ENCODE measurements at regions not wholly inside any gene's neighbourhood (a gene's known extent, or its start where the extent isn't known, plus 50 kb on each side); places are given as distances from the start of the nearest gene placed in this dataset.
A peak's percentile ranks its signal among the peaks of the same experiment; 100 is the strongest.

- in situ Hi-C loops (cut with HindIII; ENCODE audit: low pct_ligation_motif_present, low sequenced_read_pairs), result no loop called here
- Histone ChIP-seq H3K27me3 (replicated peaks) (no peaks in the 10 kb centered on the region), H3K4me3 (ENCODE audit: low read depth, low read length) (no peak overlapping the region), H3K27ac (no peak overlapping the region), H3K36me3 (replicated peaks) (no peaks in the 10 kb centered on the region)
- no peak for TF ChIP-seq CTCF (IDR thresholded peaks at IDR 0.05; ENCODE audit: low read depth, low read length, missing control alignments)
- no peak for DNase-seq
Observed at GRCh38 chr11:104549019-104549418, 349.2 kb downstream of the CASP12 start.

- in situ Hi-C loops (cut with HindIII; ENCODE audit: low pct_ligation_motif_present, low sequenced_read_pairs), result no loop called here
- TF ChIP-seq CTCF (IDR thresholded peaks at IDR 0.05; ENCODE audit: low read depth, low read length, missing control alignments), result no peak
- H3K4me3 ChIP-seq (ENCODE audit: low read depth, low read length), result no peak overlapping the region
- no peak overlapping the region for H3K27ac ChIP-seq
- no peaks in the 10 kb centered on the region for H3K36me3 ChIP-seq (replicated peaks)
- H3K27me3 ChIP-seq (replicated peaks), result no peaks in the 10 kb centered on the region
- peak; percentile 12 for DNase-seq
Observed at GRCh38 chr11:104547996-104548661, 350.1 kb downstream of the CASP12 start.

GRCh38 chr11:104546501-104546900, 351.8 kb downstream of the CASP12 start:
- no peak overlapping the region for H3K4me3 ChIP-seq (ENCODE audit: low read depth, low read length)
- in situ Hi-C loops (cut with HindIII; ENCODE audit: low pct_ligation_motif_present, low sequenced_read_pairs), result no loop called here
- H3K27me3 ChIP-seq (replicated peaks), result no peaks in the 10 kb centered on the region
- no peaks in the 10 kb centered on the region for H3K36me3 ChIP-seq (replicated peaks)
- DNase-seq, result no peak
- no peak for TF ChIP-seq CTCF (IDR thresholded peaks at IDR 0.05; ENCODE audit: low read depth, low read length, missing control alignments)
- H3K27ac ChIP-seq, result no peak overlapping the region

- TF ChIP-seq CTCF (IDR thresholded peaks at IDR 0.05; ENCODE audit: low read depth, low read length, missing control alignments), result no peak
- Histone ChIP-seq H3K27ac (no peak overlapping the region), H3K4me3 (ENCODE audit: low read depth, low read length) (no peak overlapping the region), H3K27me3 (replicated peaks) (no peaks in the 10 kb centered on the region), H3K36me3 (replicated peaks) (no peaks in the 10 kb centered on the region)
- DNase-seq, result no peak
- in situ Hi-C loops (cut with HindIII; ENCODE audit: low pct_ligation_motif_present, low sequenced_read_pairs), result no loop called here
Observed at GRCh38 chr11:104541701-104542100, 356.6 kb downstream of the CASP12 start.

GRCh38 chr11:104538313-104538712, 359.9 kb downstream of the CASP12 start:
- Histone ChIP-seq H3K27ac (no peak overlapping the region), H3K36me3 (replicated peaks) (no peaks in the 10 kb centered on the region), H3K27me3 (replicated peaks) (no peaks in the 10 kb centered on the region), H3K4me3 (ENCODE audit: low read depth, low read length) (no peak overlapping the region)
- DNase-seq, result no peak
- in situ Hi-C loops (cut with HindIII; ENCODE audit: low pct_ligation_motif_present, low sequenced_read_pairs), result no loop called here
- TF ChIP-seq CTCF (IDR thresholded peaks at IDR 0.05; ENCODE audit: low read depth, low read length, missing control alignments), result no peak

- H3K27ac ChIP-seq, result peak overlapping the region; percentile 41
- no peak for TF ChIP-seq CTCF (IDR thresholded peaks at IDR 0.05; ENCODE audit: low read depth, low read length, missing control alignments)
- peak; percentile 79 for DNase-seq
- in situ Hi-C loops (cut with HindIII; ENCODE audit: low pct_ligation_motif_present, low sequenced_read_pairs), result no loop called here
- H3K27me3 ChIP-seq (replicated peaks), result no peaks in the 10 kb centered on the region
- H3K4me3 ChIP-seq (ENCODE audit: low read depth, low read length), result no peak overlapping the region
- H3K36me3 ChIP-seq (replicated peaks), result no peaks in the 10 kb centered on the region
Observed at GRCh38 chr11:104534278-104534677, 364.0 kb downstream of the CASP12 start.
